ENCODE measurements at regions not wholly inside any gene's neighbourhood (a gene's known extent, or its start where the extent isn't known, plus 50 kb on each side); places are given as distances from the start of the nearest gene placed in this dataset.
A peak's percentile ranks its signal among the peaks of the same experiment; 100 is the strongest.

DNA sequence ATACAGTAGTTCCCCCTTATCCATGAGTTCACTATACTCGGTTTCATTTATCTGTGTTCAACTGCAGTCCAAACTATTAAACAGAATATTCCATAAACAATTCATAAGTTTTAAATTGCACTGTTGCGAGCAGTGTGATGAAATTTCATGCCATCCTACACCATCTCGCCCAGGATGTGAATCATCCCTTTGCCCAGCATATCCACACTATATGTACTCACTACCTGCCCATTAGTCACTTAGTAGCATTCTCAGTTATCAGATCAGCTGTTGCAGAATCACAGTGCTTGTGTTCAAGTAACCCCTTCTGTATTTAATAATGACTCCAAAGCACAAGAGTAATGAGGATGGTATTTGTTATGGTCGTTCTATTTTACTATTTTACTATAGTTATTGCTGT lies 51.5 kb downstream of the SHOC1 start:
- DNase-seq (ENCODE audit: low read depth, low spot score) (peak; percentile 21), FAIRE-seq (no peak)
- BruUV-seq (replicated peaks) = no TSS peak
- TF ChIP-seq POLR2A (IDR thresholded peaks at IDR 0.05; ENCODE audit: low read depth, low read length) (no peak), POLR2AphosphoS5 (IDR thresholded peaks at IDR 0.05; ENCODE audit: insufficient read depth, low read depth, low read length) (no peak), JUN (IDR thresholded peaks at IDR 0.05; ENCODE audit: borderline replicate concordance, insufficient read depth, insufficient read length, low read depth) (peak; percentile 5), CTCF (IDR thresholded peaks at IDR 0.05; ENCODE audit: extremely low read depth in 1 of 2, insufficient read depth in 1 of 2, low read depth in 1 of 2, low read length in 2 of 2) (no peak), GATA2 (IDR thresholded peaks at IDR 0.05; ENCODE audit: insufficient read depth, insufficient read length, low read depth, low read length) (peak; percentile 56), FOS (IDR thresholded peaks at IDR 0.05; ENCODE audit: borderline replicate concordance, insufficient read depth, low read length) (peak; percentile 12), MYC (IDR thresholded peaks at IDR 0.05; ENCODE audit: low read depth, low read length) (no peak), EZH2 (IDR thresholded peaks at IDR 0.05; ENCODE audit: borderline replicate concordance, low read depth, low read length, severe bottlenecking) (no peak)
- TF ChIP-seq, protein P1, sequence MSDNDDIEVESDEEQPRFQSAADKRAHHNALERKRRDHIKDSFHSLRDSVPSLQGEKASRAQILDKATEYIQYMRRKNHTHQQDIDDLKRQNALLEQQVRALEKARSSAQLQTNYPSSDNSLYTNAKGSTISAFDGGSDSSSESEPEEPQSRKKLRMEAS (IDR thresholded peaks at IDR 0.05; ENCODE audit: insufficient read depth, insufficient read length) = no peak
- no peaks in the 10 kb centered on the region for H3K9me1 ChIP-seq (replicated peaks; ENCODE audit: control insufficient read depth, extremely low read depth, insufficient read depth, low read length)
- H3K36me3 ChIP-seq (ENCODE audit: control insufficient read depth in 2 of 2, extremely low read depth in 1 of 2, insufficient read depth in 2 of 2, low read length in 2 of 2) = no peaks in the 10 kb centered on the region
- intact Hi-C loops (cut with micrococcal nuclease) (no loop called here), dilution Hi-C loops (cut with MboI; ENCODE audit: extremely low pct_ligation_motif_present, low sequenced_read_pairs) (no loop called here)
- no peaks in the 10 kb centered on the region for H4K20me1 ChIP-seq (replicated peaks; ENCODE audit: control insufficient read depth, extremely low read depth, insufficient read depth, low read length)
- H3K9ac ChIP-seq (replicated peaks; ENCODE audit: extremely low read depth, insufficient read depth, low read length) = no peak overlapping the region
- no peaks in the 10 kb centered on the region for H3K79me2 ChIP-seq (ENCODE audit: control insufficient read depth, insufficient read depth, low read length)
- POLR2A ChIA-PET = no interaction called here
- H3K27ac ChIP-seq (ENCODE audit: insufficient read depth, low read depth, low read length) = no peak overlapping the region
- no peaks in the 10 kb centered on the region for H3K27me3 ChIP-seq (ENCODE audit: control insufficient read depth in 2 of 2, insufficient read depth in 2 of 2, low read length in 2 of 2)
- H3K9me3 ChIP-seq (replicated peaks; ENCODE audit: control insufficient read depth, insufficient read depth, low read length) = no peaks in the 10 kb centered on the region
- CTCF ChIA-PET = interaction anchor here (1.5 to 1.8 kb wide), 2 partner anchors 13 to 16 kb away, joined by 4 to 7 read pairs; no protein-coding TSS in a partner anchor
- peaks cover 8% of the 10 kb centered on the region for H3K4me1 ChIP-seq (ENCODE audit: control insufficient read depth, extremely low read depth, insufficient read depth, low read length)
- peak overlapping the region; percentile 41 for H2AFZ ChIP-seq (ENCODE audit: low read depth, low read length)
- peak overlapping the region; percentile 42 for H3K4me2 ChIP-seq (ENCODE audit: insufficient read depth, low read length)
- no peak overlapping the region for H3K4me3 ChIP-seq (replicated peaks in 1 of 3; ENCODE audit: insufficient read depth in 1 of 3, low read depth in 1 of 3, low read length in 3 of 3)
